ENCODE measurements at regions not wholly inside any gene's neighbourhood (a gene's known extent, or its start where the extent isn't known, plus 50 kb on each side); places are given as distances from the start of the nearest gene placed in this dataset.

DNA sequence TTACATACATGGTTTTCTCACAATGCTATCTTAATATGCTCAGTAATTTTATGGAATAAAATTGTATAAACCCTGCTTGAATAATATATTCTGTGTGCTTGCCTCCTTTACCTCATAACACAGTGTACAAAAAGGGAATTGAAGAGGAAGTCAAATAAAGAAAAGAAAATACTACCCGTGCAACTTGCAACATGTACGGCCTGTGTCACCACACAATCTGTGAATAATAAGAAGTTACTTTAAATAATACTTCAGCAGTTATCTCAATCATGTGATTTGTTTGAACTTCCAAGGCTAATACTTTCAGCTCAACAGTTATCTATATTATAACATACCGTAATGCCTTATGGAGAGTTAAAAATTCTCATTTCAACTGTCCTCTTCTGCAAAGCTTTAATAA is 58.1 kb upstream of the SATB1 start (continued):
- TF ChIP-seq, protein P1, sequence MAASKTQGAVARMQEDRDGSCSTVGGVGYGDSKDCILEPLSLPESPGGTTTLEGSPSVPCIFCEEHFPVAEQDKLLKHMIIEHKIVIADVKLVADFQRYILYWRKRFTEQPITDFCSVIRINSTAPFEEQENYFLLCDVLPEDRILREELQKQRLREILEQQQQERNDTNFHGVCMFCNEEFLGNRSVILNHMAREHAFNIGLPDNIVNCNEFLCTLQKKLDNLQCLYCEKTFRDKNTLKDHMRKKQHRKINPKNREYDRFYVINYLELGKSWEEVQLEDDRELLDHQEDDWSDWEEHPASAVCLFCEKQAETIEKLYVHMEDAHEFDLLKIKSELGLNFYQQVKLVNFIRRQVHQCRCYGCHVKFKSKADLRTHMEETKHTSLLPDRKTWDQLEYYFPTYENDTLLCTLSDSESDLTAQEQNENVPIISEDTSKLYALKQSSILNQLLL (CRISPR knock-in tag; IDR thresholded peaks at IDR 0.05; ENCODE audit: borderline replicate concordance) = no peak
- no peak for TF ChIP-seq MYNN (IDR thresholded peaks at IDR 0.05)
- TF ChIP-seq MYNN (CRISPR knock-in tag; IDR thresholded peaks at IDR 0.05) = no peak
- TF ChIP-seq ZKSCAN1 (IDR thresholded peaks at IDR 0.05; ENCODE audit: low read depth, low read length) = no peak
- TF ChIP-seq ZNF354B (CRISPR knock-in tag; IDR thresholded peaks at IDR 0.05) = no peak
- no peak for TF ChIP-seq BRCA1 (IDR thresholded peaks at IDR 0.05)
- TF ChIP-seq BRCA1 (CRISPR knock-in tag; IDR thresholded peaks at IDR 0.05) = no peak

DNA sequence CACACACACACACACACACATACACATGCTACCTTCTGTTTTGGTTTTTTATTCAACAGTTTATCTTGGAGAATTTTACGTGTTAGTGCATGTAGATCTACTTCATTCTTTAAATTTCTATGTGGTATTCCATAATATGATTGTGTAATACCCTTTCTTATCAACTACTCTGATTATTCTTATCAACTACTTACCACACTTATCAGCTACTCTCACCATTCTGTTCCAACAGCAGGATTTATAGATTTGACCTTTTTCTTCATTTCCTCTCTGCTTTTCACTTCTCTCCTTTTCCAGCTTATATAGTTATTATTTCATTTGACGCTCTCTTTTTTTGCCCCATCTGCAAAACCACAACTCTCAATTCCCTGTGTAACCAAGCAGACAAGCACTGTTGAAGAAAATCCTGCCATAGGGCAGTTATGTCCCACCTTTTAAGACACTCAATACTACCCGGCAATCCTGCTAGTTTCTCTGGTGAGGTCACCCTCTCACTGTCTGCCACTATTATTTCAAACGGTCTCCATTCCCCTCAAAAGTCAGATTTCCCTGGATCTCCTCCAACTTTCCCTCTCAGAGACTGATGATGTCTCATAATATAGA is 56.9 kb upstream of the SATB1 start:
- no peak for DNase-seq (ENCODE audit: extremely low read depth in 1 of 4, low spot score in 3 of 4)
- ChIA-PET CTCF (ENCODE audit: low intra/inter-chr PET ratio) (no interaction called here), POLR2A (no interaction called here)
- TF ChIP-seq CEBPB (tag; IDR thresholded peaks at IDR 0.05) (peak; percentile 52; the same call in 1 of the 2 replicates), CEBPG (CRISPR knock-in tag; IDR thresholded peaks at IDR 0.05) (no peak), CEBPG (tag; conservative IDR thresholded peaks at IDR 0.05 in 1 of 2, IDR thresholded peaks at IDR 0.05 in 1 of 2) (0 out of 4 replicates have a peak, but pooled peaks of 1 of the 2 experiments have one; percentile 21), ZNF75A (CRISPR knock-in tag; IDR thresholded peaks at IDR 0.05) (no peak)
- peak; percentile 42 for FAIRE-seq
- no peak overlapping the region for H2AFZ ChIP-seq (ENCODE audit: low read depth, low read length)
- no TSS peak for BruUV-seq (replicated peaks)
- no peak overlapping the region for H3K27ac ChIP-seq (ENCODE audit: extremely low read depth, low read depth, low read length)
- no peaks in the 10 kb centered on the region for H3K79me2 ChIP-seq (ENCODE audit: control insufficient read depth, insufficient read depth, low read length)
- H3K36me3 ChIP-seq (ENCODE audit: control insufficient read depth, insufficient read depth, low read length) = no peaks in the 10 kb centered on the region
- no peaks in the 10 kb centered on the region for H3K9me1 ChIP-seq (ENCODE audit: control insufficient read depth, insufficient read depth, low read length)
- ATAC-seq = no peak
- no peaks in the 10 kb centered on the region for H3K4me1 ChIP-seq (replicated peaks in 1 of 2; ENCODE audit: control insufficient read depth in 2 of 2, insufficient read depth in 2 of 2, low read length in 2 of 2)
- intact Hi-C loops (cut with micrococcal nuclease) (no loop called here), in situ Hi-C loops (cut with MboI) (no loop called here)
- H3K4me2 ChIP-seq (ENCODE audit: insufficient read depth, low read length) = no peak overlapping the region
- WGBS (ENCODE audit: insufficient coverage, low coverage, missing lambda C conversion rate) = 2% methylated on average over 4 of the region's 4 CpGs
- no peaks in the 10 kb centered on the region for H3K9me3 ChIP-seq (replicated peaks; ENCODE audit: control insufficient read depth, insufficient read depth, low read depth, low read length)
- H3K9ac ChIP-seq (ENCODE audit: insufficient read depth in 1 of 2, low read depth in 2 of 2, low read length in 2 of 2) = no peak overlapping the region
- H3K27me3 ChIP-seq (ENCODE audit: control insufficient read depth in 2 of 2, insufficient read depth in 2 of 2, low read length in 2 of 2) = no peaks in the 10 kb centered on the region
- no peaks in the 10 kb centered on the region for H4K20me1 ChIP-seq (replicated peaks; ENCODE audit: control insufficient read depth, insufficient read depth, low read length)
- H3K4me3 ChIP-seq = no peak overlapping the region

Data from K562 (cell line).